ENCODE measurements at regions not wholly inside any gene's neighbourhood (a gene's known extent, or its start where the extent isn't known, plus 50 kb on each side); places are given as distances from the start of the nearest gene placed in this dataset.

GRCh38 chr18:79583426-79583825 lies 96.2 kb upstream of the CTDP1 start:
- TF ChIP-seq, protein P1, sequence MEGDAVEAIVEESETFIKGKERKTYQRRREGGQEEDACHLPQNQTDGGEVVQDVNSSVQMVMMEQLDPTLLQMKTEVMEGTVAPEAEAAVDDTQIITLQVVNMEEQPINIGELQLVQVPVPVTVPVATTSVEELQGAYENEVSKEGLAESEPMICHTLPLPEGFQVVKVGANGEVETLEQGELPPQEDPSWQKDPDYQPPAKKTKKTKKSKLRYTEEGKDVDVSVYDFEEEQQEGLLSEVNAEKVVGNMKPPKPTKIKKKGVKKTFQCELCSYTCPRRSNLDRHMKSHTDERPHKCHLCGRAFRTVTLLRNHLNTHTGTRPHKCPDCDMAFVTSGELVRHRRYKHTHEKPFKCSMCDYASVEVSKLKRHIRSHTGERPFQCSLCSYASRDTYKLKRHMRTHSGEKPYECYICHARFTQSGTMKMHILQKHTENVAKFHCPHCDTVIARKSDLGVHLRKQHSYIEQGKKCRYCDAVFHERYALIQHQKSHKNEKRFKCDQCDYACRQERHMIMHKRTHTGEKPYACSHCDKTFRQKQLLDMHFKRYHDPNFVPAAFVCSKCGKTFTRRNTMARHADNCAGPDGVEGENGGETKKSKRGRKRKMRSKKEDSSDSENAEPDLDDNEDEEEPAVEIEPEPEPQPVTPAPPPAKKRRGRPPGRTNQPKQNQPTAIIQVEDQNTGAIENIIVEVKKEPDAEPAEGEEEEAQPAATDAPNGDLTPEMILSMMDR (IDR thresholded peaks at IDR 0.05) = no peak
- TF ChIP-seq POLR2A (IDR thresholded peaks at IDR 0.05) = no peak

Data from lower leg skin (tissue), 3 donors.